ENCODE measurements at regions not wholly inside any gene's neighbourhood (a gene's known extent, or its start where the extent isn't known, plus 50 kb on each side); places are given as distances from the start of the nearest gene placed in this dataset.
"Not testable (repeated sequence)": the region's sequence is repeated elsewhere in the genome, so short reads cannot be mapped to it uniquely, and the experiment has no call there.

DNA sequence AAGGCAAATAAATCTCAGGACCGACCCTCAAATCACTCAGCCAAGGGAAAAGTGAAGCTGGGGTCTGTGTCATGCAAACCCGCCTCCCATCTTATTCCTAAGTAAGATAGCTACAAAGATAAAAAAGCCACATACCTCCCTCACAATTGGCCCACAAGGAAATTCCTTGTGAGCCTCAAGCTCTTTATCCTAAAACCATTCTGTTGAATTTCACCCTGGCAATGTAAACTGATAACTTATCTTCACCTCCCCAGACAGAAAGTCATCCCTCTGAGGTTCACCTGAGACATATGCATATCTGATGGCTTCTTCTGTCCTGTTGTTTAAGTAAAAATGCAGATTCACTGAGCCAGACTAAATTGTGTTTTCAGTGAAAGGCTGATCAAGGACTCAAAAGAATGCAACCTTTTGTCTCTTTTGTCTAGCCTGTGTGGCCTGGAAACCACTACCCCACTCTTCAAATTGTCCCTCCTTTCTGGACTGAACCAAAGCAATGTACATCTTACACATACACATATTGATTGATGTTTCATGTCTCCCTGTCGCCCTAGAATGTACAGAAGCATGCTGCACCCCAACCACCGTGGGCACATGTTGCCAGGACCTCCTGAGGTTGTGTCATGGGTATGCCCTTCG lies 91.3 kb downstream of the MFAP3L start:
- no peak for DNase-seq

DNA sequence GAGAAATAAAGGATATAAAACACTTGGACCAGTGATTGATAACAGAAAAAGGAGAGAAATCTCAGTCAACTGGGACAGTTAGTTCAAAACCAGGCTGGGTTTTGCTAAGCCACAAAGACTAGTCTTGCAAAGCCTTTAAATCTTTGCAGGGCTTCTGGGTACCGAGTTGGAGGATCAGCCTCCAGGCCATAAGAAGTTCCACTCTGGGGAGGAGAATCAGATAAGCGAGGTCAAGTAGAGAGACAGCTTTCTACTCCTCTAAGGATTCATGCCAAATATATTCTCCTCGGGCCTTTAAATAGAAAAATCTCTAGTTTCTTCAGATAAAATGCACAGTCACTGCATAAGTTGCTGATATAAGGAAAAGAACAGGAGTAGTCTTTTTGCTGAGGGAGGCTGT lies 92.7 kb downstream of the MFAP3L start:
- no peak for DNase-seq

DNA sequence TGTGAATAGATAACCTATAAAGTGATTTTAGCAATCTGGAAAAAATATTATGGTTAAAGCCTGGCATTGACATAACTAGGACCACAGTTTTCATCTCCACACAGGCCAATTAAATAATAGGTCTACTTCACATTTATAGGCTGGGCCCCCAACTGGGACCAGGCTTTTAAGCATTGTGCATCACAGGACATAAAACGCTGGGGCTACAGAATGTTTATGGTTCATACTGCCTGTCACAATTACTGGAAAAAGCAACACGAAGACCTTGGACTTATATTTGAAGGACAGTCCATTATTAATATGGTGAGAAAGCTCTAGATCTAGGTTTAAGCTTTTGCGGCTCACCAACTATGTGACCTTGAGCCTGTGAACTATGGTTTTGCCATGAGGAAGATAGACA lies 94.2 kb downstream of the MFAP3L start:
- DNase-seq = no peak

DNA sequence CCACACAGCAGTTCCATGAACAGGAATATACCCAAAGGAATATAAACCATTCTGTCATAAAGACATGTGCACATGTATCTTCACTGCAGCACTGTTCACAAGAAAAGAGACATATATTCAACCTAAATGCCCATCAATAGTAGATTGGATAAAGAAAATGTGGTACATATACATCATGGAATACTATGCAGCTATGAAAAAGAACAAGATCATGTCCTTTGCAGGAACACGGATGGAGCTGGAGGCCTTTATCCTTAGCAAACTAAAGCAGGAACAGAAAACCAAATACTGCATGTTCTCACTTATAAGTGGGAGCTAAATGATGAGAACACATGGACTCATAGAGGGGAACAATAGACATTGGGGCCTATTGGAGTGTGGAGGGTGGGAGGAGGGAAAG lies 95.4 kb downstream of the MFAP3L start:
- not testable (repeated sequence) for DNase-seq

DNA sequence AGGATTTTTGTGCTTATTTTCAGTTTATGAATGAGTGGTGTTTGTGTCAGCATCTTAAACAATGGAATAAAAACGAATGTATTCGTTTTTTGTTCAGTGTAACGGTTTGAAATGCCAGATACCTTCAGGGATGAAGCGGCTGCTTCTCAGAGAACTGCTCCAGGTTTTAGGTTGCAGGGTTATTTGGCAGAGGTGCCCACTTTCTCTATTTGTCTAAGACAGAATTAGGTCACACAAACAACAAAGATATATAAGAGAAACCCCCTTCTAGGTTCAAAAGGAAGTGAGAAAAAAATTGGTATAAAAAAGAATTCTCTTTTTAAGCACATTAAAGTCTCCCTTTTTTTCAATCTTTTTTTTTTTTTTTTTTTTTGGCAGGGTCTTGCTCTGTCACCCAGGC lies 98.9 kb downstream of the MFAP3L start:
- no peak for DNase-seq

DNA sequence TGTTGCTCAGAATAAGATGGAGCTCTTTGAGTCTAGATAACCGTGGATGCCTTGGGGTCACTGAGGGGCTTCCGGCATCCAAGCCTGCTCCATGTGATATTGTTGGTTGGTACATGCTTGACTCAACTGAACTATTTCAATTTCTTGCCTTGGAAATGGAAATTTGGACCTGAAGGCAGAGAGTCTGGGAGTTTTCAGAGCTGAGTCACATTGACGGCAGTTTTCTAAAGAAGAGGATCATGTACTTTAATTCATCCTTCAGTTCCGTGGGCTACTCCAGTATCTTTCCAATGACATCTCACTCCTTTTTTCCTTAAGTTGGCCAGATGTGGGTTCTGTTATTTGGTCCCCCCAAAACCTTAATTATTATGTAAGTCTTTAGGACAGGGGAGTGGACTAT lies 100.5 kb downstream of the MFAP3L start:
- no peak for DNase-seq

DNA sequence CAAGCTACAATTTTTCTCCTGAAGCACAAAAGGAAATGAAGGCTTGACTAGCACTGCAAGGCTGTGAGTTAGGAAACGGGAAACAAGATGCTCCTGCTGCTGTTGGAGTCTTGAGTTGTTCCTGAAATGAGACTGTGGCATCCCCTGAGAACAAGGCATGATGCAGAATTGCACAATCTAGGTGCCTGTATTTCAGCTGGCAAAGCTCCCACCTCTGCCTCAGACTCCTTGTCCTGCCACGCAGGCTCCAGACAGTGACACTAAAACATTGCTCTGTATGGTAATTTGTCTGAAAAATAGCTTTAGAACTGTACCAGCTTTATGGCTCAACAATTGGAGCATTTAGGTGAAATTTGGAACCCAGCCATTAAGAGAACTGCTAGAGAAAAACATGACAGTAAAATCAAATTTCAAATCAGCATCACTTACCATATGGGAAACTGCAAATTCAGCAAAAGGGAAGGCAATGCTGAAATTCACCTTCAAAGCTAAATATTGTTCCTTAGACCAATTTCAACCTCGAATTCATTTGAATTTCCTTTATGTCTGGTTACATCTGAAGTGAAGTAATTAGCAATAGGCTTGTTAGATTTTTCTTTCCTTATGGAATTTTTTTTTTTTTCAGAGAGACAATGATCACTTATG lies 103.4 kb downstream of the MFAP3L start:
- no peak for DNase-seq

DNA sequence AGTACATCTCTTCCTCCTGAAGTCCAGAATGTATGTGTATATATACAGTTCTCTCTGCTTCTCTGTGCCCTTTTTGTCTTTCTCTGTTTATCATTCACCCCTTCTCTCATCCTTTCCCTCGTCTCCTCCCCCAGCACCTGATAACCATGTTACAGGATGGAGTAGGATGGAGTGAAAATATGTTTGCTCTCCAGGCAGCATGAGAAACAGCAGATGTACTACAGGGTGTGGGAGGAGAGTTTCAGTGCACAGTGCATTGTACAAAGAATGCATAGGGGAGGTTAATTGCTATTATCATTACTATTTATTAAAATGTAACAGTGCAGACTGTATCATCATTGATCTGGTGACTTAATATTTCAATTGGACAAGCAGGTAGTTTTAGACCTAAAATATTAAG lies 104.5 kb downstream of the MFAP3L start:
- DNase-seq = no peak

DNA sequence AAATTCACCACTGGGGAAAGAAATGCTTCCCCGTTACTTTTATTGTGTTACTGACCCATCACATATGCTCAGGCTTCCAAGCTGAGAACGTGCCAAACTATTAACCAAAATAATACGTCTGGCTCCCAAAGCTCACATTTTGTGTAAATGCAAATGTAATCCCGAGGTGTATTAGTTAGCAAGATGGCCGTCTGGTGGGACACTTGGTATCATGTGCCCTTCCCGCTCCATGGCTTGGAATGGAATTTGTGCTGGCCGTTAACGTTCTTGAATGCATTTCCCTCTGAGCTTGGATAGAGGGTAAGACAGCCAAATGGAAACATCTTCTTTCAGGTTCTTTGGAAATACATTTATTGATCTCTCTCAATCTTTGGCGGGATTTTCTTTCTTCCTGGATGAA lies 105.0 kb downstream of the MFAP3L start:
- DNase-seq = no peak

DNA sequence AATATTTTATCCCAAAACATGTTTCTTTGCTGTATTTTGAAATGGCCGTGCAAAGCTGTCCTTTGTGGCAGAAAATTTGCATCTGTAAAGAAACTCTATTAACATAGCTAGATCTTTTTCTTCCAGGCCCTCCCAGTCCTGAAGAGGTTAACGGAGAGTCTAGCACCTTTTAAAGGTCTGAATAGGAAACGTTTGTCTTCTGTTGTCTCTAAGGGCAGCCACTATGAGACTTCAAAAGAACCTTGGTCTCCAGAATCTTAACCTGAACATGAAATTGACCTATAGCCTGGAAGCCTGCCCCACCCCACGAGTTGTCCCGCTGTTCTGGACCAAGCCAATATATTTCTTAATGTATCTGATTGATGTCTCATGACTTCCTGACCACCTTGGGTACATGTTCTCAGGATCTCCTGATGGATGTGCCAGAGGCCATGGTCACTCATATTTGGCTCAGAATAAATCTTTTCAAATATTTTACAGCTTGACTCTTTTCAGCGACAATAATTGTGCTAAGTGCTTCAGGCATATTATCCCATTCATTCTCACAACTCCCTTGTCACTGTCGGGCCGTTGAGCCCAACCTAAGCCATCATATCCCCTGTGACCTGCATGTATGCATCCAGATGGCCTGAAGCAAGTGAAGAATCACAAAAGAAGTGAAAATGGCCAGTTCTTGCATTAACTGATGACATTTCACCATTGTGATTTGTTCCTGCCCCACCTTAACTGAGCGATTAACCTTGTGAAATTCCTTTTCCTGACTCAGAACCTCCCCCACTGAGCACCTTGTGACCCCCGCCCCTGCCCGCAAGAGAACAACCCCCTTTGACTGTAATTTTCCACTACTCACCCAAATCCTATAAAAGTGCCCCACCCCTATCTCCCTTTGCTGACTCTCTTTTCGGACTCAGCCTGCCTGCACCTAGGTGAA lies 106.7 kb downstream of the MFAP3L start:
- not testable (repeated sequence) for DNase-seq

DNA sequence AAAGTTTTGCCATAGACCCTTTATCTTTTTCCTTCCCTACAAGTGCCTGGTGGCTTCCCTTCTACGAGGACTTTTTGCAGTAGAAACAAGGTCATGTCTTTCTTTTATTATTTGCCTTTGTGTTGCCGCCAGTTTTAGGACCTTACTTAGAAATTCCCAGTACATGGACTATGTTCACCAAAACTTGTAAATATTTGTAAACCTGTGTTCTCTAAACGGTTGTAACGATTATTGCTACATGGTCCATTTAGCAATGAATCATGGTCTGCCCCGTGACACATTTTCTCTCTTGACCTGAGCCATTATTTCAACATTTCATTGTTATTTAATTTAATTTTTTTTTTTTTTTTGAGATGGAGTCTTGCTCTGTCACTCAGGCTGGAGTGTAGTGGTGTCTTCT lies 110.7 kb downstream of the MFAP3L start:
- no peak for DNase-seq

DNA sequence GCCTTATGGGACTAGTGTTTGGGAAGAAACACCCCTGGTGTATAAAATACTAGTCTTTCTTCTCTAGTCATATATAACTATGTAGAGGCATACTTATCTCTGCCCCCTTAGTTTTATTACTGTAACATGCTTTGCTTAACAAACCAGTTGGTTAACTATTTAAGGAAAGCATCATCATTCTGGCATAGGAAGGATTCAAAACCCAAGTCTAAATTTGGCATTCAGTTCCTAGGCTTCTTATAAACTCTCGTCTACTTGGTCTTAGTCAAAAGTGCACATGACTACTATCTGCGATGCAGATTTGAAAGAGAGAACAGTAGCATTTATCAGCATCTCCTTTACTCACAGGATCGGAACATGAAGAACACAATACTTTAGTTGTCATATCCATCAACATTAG lies 111.3 kb downstream of the MFAP3L start:
- no peak for DNase-seq

DNA sequence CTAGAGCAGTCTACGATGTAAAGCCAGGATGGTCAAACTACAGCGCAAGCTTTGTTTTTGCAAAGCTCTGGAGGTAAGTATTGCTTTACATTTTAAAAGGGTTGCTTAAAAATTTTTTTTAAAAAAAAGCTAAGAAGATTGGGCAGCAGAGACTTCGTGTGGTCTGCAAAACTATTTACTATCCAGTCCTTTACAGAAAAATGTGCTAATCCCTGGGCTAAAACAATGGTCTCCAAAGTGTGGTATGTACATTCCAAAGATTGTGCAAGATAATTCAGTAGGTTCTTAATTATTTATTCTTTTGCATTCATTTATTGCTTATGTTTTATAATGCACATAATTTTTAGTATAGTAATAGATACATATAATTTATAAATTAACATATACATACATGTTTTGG lies 113.2 kb downstream of the MFAP3L start:
- DNase-seq = no peak

DNA sequence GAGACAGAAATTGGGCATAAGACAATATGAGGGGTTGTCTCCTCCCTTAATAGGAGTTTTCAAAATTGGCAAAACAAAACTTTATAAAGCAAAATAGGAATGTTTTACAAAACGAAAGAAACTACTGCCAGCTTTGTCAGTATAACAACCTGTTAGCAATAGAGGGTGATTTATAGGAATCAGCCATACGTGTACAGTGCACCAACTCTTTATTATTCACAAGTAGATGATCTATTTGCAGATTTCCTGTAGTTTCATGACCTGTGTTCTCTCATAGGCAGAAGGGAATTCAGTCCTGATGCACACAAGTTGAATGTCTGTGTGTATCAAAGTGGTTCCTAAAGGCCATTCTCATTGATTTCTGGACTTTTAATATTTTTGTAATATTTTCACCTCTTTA lies 116.3 kb downstream of the MFAP3L start:
- no peak for DNase-seq

DNA sequence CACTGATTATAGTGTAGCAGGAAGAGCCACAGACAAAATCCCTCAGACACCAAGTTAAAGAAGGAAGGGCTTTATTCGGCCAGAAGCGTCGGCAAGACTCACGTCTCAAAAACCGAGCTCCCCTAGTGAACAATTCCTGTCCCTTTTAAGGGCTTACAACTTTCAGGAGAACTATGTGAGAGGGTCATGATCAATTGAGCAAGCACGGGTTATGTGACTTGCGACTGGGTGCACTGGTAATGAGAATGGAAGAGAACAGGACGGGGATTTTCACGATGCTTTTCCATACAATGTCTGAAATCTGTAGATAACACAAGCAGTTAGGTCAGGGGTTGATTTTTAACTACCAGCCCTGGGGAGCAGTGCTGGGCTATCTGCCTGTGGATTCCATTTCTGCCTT lies 116.7 kb downstream of the MFAP3L start:
- no peak for DNase-seq

DNA sequence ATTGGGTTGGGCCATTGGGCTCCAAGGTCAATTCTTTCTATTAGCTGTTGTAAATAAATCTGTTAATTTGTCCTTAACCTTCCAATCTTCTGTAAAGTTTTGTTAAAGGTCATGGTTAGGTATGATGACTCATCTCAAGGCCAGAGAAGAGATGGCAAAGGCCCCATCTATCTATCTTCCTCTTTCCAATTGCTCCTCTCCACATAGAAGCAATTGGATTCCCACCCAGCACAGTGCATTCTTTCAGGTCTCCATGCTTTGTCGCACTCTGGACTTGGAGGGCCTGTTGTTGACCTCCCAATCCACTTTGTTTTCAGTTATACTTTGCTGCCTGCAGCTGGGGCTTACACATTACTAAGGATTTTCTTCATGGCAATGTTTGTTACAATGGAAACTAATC lies 118.5 kb downstream of the MFAP3L start:
- no peak for DNase-seq

DNA sequence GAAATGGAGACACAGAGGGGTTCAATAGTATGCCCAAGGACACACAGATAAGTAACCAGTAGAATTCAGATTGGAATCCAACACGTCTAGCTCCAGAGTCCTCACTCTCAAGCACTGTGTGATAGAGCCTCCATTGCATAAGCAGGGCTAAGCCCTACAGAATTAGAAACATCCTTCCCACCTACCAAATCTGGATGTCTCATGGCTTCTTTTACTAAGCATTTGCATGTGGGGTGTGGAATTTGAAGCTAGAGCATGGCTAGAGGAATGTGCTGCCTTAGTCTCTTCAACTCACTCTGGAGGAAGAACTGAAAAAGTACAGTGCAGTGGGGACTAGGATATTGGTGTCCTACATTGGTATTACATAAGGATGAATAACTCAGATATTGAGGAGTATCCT lies 119.4 kb downstream of the MFAP3L start:
- no peak for DNase-seq

DNA sequence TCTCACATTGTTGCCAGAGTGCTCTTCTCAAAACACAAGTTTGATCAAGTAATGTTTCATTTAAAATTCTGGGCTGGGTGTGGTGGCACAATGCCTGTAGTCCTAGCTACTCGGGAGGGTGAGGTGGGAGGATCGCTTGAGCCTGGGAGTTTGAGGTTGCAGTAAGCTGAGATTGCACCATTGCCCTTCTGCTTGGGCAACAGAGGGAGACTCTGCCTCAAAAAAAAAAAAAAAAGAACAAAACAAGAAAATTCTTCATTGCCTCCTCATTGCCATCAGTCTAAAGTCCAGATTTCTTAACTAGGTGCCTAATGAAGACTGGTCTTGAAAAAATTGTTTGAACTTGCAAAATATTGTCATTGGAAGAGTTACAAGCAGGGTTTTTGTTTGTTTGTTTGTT lies 120.1 kb downstream of the MFAP3L start:
- no peak for DNase-seq

DNA sequence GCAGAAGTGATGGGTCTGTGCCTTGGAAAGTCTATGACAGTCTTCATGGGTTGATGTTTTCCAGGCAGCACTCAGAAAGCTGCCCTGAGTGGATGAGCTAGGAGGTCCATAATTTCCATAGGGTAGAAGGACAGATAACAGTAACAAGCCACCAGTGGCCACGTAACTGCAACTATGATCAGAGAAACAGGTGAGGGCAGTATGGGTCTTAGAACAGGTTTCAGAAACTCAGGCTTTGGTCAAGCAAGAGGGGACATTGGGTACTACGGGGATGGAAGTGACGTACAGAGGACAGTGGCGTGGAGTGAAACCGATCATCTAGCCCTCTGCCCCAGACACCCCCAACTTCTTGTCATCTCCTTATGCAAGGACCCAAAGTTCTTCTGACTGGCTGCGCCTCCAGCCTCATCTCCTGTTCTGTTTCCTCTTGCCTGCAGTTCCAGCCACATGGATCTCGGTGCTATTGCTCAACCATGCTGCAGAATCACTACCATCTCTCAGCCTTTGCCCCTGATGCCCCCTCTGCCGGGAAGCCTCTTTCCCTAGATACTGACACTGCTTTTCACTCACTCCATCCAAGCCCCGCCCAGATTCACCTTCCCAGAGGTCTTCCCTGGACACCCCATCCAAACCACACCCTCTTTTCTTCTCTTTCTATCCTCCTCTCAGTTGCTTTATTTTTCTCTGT lies 123.4 kb downstream of the MFAP3L start:
- no peak for DNase-seq

DNA sequence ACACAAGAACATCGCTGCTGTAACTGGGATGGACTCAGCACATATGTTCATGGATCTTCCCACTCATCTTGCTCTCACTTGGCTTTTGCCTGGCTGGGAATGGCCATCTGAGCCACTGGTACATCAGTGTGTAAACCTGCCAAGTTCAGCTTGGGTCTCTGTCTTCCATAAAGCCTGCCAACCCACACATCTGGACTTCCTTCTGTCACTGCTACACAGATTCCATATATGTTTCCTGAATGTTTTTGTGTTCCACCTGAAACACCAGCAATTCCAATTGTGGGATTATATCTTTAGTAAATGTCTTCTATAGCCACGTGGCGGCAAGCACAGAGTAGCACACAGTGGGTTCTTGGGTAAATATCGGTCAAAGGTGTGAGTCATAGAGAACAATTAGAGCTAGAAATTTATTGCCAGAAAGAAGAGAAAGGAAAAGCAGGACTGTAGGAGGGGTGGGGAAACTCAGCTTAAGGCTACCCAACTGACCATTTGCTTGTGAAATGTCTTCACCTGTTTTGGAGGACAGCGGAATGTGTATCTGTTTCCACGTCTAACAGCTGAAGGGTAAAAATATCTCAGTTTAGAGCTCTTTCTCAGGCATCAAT lies 125.9 kb downstream of the MFAP3L start:
- DNase-seq = no peak

DNA sequence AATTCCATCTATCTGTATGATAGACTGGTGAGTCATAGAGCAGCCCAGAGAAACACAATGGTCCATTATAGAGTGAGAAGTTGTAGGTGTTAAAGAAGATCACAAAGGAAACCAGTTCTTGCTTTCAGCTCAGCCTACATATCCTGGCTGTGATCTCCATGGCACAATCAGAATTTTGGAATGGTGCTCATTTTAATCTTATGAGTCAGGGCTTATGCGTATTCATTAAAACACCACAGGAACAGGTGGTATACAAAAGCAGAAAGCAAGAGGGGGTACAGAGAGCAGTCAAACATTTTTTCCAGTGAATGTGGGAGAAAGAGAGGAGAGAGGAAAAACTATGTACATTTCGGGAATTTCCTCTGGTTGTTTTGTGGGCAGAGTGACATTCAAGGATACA lies 126.9 kb downstream of the MFAP3L start:
- no peak for DNase-seq

DNA sequence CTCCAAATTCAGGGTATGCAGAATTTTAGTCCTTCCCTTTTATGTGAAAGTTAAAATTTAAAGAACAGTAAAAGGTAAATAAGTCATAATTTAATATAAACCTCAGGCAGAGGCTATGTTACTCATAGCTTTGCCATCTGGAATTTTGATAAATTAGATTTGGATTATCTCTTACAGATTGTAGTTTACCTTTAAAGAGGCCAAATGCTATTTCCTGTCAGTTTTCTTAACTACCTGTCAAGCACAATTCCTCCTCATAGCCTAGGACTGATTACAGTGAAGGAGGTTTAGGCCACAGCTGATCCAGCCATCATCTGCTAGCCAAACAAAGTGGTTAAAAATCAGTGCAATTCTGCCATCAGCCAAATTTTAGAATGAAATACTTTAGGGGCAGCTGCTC lies 128.1 kb downstream of the MFAP3L start:
- DNase-seq = no peak

DNA sequence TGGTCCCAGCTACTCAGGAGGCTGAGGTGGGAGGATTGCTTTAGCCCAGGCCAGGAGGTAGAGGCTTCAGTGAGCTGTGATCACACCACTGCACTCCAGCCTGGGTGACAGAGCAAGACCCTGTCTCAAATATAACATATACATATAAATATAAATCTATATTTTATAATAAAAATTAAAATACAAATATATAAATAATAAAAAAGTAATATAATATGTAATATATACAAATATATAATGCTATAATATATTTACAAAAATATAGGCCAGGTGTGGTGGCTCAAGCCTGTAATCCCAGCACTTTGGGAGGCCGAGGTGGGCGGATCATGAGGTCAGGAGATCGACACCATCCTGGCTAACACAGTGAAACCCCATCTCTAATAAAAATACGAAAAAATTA lies 131.4 kb downstream of the MFAP3L start:
- DNase-seq = not testable (repeated sequence)

All from CD4-positive, alpha-beta T cell treated with Interleukin-17A for 1 hour (primary cell).